ENCODE measurements at regions not wholly inside any gene's neighbourhood (a gene's known extent, or its start where the extent isn't known, plus 50 kb on each side); places are given as distances from the start of the nearest gene placed in this dataset.

DNA sequence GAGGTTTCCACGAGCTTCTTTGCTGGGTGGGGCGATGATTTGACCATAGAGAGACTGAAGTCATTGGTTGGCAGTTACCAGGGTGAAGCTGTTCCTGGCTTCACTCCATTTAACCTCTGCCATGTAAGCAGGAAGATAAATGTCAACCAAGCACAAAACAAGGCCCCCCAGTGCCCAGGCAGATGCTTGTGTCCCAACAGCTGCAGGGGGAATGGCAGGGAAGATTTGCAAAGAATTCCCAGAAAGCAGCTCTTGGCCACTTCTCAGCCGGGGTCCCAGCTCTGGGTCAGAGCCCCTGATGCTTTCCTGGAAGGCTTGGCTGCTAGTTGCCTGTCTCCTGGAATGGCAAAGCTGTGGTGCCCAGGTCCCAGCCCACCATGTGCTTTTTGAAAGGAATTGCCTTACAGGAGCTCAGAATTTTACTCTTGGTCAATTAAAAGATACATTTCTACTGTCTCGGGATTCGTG, 383.4 kb downstream of the ENC1 start:
- H3K4me3 ChIP-seq (replicated peaks; ENCODE audit: low read depth, low read length) = no peak overlapping the region
- peak; percentile 18 for DNase-seq (ENCODE audit: low read depth)
- TF ChIP-seq, protein P1, sequence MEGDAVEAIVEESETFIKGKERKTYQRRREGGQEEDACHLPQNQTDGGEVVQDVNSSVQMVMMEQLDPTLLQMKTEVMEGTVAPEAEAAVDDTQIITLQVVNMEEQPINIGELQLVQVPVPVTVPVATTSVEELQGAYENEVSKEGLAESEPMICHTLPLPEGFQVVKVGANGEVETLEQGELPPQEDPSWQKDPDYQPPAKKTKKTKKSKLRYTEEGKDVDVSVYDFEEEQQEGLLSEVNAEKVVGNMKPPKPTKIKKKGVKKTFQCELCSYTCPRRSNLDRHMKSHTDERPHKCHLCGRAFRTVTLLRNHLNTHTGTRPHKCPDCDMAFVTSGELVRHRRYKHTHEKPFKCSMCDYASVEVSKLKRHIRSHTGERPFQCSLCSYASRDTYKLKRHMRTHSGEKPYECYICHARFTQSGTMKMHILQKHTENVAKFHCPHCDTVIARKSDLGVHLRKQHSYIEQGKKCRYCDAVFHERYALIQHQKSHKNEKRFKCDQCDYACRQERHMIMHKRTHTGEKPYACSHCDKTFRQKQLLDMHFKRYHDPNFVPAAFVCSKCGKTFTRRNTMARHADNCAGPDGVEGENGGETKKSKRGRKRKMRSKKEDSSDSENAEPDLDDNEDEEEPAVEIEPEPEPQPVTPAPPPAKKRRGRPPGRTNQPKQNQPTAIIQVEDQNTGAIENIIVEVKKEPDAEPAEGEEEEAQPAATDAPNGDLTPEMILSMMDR (IDR thresholded peaks at IDR 0.05; ENCODE audit: low read length, missing control alignments) = no peak

DNA sequence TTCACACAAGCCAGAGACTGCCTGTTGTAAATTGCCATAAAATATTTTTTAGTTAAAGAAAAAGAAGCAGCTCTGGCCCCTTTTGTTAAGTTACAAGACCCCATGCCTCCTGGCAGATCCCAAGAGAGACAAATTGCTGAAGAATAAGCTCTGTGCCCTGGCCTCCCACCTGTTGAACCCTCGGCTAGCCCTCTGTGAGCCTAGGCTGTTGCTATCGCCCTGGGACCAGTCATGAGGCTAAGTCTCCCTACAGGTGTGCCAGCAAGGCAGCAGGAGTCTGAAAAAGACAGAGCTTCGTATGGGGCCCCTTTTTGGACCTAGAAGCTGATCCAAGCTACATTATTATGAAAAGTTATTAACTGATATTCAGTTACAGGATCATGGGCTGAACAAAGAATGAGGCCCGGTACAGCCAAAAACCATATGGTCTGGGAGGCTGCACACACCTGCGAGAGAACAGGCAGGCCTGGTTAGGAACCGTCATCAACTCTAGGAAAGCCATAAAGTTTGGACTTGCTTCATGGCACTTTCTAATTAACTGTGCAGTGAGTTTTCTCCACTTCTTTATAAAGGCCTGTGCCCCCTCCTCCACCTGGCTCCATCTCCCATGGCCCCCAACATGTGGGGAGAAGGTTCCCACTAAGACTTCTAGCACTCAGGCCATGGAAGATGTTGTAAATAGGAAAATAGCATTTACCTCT, 384.7 kb downstream of the ENC1 start:
- no peak overlapping the region for H3K4me3 ChIP-seq (replicated peaks; ENCODE audit: low read depth, low read length)
- DNase-seq (ENCODE audit: low read depth) = no peak
- TF ChIP-seq, protein P1 (IDR thresholded peaks at IDR 0.05; ENCODE audit: low read length, missing control alignments) = no peak

DNA sequence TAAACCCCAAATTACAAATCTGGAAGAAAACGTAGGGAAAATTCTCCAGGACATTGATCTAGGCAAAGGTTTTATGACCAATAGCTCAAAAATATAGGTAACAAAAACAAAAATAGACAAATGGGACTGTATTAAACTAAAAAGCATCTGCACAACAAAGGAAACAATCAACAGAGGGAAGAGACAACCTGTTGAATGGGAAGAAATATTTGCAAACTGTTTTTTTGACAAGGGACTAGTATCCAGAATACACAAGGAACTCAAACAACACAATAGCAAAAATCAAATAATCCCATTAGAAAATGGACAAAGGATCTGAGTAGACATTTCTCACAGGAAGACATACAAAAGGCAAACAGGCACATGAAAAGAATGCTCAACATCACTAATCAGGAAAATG, 386.3 kb downstream of the ENC1 start:
- TF ChIP-seq, protein P1 (IDR thresholded peaks at IDR 0.05; ENCODE audit: low read length, missing control alignments) = no peak
- DNase-seq (ENCODE audit: low read depth) = no peak
- no peak overlapping the region for H3K4me3 ChIP-seq (replicated peaks; ENCODE audit: low read depth, low read length)

DNA sequence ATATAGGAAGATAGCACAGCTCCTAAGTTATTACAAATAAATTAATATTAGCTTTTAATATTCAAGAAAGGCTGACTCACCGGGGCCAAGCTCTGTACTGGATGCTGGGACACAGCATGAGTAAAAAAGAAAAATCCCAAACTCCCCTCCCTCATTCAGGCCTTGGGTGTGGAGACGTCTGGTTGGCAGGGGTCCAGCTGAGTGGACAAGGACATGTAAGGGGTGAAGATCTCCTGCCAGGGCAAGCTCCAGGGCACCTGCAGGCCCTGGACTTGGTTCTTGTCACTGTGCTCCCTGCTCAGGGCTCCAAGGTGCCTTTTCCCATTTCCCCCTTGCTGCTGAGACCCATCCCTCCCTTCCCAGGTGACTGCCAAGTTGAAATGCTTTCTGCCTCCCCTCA, 388.5 kb downstream of the ENC1 start:
- no peak overlapping the region for H3K4me3 ChIP-seq (replicated peaks; ENCODE audit: low read depth, low read length)
- DNase-seq (ENCODE audit: low read depth) = no peak
- TF ChIP-seq, protein P1 (IDR thresholded peaks at IDR 0.05; ENCODE audit: low read length, missing control alignments) = no peak

DNA sequence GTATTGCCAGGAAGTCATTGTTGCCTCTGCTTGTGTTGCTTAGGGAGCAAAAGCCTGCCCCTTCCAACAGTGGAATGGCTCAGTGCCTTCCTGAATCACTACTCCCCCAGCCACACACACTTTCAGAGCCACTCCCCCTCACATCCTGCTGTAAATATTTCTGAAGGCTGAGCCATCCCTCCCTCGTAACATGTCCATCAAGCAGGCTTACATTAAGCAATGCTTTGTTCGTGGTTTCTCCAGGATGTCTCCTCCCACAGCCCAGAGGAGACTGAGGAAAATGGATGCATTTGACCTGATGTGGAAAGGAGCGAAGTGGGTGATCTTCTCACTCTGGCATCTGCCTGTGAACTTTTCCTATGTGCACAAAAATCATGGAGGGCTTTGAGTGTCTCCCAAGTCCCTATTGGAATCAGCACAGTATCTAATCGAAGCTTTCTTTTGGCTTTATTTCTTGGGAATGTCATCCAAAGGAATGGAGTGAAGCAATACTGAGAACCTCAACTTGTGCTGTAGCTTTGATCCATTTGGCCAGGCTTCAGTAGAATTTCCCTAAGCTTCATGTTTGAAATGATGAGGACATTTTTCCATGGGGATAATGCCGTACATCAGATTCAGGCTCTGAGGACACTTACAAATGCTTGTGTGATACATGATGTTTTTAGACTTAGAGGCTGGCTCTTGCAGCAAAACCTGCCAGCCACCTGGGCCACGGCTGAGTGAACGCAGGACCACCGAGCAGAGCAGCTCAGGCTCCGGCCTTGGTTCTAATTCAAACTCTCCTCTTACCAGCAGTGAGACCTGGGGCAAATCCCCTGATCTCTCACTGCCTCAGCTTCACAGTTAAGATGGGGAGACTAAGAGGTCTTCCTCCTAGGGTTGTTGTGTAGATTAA, 389.1 kb downstream of the ENC1 start:
- no peak overlapping the region for H3K4me3 ChIP-seq (replicated peaks; ENCODE audit: low read depth, low read length)
- TF ChIP-seq, protein P1 (IDR thresholded peaks at IDR 0.05; ENCODE audit: low read length, missing control alignments) = no peak
- DNase-seq (ENCODE audit: low read depth) = peak; percentile 99

DNA sequence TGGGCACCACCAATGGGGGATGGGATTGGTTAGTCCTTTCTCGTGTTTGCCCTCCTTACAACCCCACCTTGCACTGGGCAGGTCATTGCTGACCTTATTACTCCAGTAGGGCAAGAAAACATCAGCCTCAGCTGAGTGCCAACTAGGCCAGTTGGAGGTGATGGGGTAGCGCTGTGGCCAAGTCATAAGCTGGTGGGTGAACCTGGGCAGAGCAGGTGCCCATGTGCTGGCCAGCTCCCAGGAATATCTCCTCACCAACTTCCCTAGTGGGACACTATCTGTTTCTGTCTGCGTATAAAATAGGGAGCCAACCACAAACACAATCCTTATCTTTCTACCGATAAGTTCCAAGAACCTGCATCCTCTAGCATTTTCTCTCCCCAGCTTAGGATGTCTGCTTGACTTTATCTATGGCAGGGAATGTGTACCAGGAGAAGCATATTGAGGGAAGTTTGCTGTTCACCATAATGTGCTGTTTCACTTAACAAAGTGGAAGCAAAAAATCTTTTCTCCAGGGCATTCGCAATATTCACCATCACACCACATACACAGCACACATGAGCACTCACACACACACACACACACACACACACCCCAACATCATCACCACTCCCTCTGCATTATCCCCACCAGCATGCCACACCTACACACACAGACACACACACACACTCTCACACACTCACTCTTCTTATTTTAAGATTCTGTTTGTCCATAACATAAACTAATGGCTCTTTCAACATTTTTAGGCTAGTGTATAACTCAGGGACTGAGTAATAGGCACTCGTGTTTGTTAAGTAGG, 390.0 kb downstream of the ENC1 start:
- no peak for DNase-seq (ENCODE audit: low read depth)
- TF ChIP-seq, protein P1 (IDR thresholded peaks at IDR 0.05; ENCODE audit: low read length, missing control alignments) = no peak
- no peak overlapping the region for H3K4me3 ChIP-seq (replicated peaks; ENCODE audit: low read depth, low read length)
